Neural cell (in vitro differentiated cells): ENCODE measurements at regions not wholly inside any gene's neighbourhood (a gene's known extent, or its start where the extent isn't known, plus 50 kb on each side); places are given as distances from the start of the nearest gene placed in this dataset.

ENCODE experiments used
- H2AFZ ChIP-seq: fragments of 200-600, 300-800 bp; sonication (generic), shearing (Covaris generic); 2 replicates; pipeline ENCODE4 v1.6.0; 2014; ENCODE audit warnings: low read depth, mild to moderate bottlenecking, antibody characterized with exemption, low read length, moderate library complexity
- H3F3A ChIP-seq: fragments of 200-600 bp; shearing (Covaris generic); 2 replicates; pipeline ENCODE4 v1.6.1; 2016; ENCODE audit warnings: mild to moderate bottlenecking, moderate library complexity, mixed read lengths, antibody characterized with exemption, low read length; ENCODE audit not compliant: insufficient read depth, poor library complexity, severe bottlenecking
- H3K27ac ChIP-seq: fragments of 200-600, 300-800 bp; sonication (generic), shearing (Covaris generic); 2 replicates; pipeline ENCODE4 v1.5.1; 2014; ENCODE audit warnings: mild to moderate bottlenecking, low read length, moderate library complexity
- H3K27me3 ChIP-seq: fragments of 300-800, 200-600 bp; sonication (generic), shearing (Covaris generic); 2 replicates; pipeline ENCODE4 v1.6.0; 2014; ENCODE audit warnings: mild to moderate bottlenecking, low read depth, low read length, moderate library complexity; ENCODE audit not compliant: insufficient read depth
- H3K36me3 ChIP-seq: fragments of 300-800, 200-600 bp; sonication (generic), shearing (Covaris generic); 2 replicates; pipeline ENCODE4 v1.5.1; 2014; ENCODE audit warnings: mild to moderate bottlenecking, antibody characterized with exemption, low read length, moderate library complexity; ENCODE audit not compliant: insufficient read depth
- H3K4me2 ChIP-seq: fragments of 300-800, 200-600 bp; sonication (generic), shearing (Covaris generic); 2 replicates; pipeline ENCODE4 v1.6.0; 2014; ENCODE audit warnings: mild to moderate bottlenecking, low read length
- H3K4me3 ChIP-seq: fragments of 300-800, 200-600 bp; sonication (generic), shearing (Covaris generic); 2 replicates; pipeline ENCODE4 v1.5.1; 2014; ENCODE audit warnings: mild to moderate bottlenecking, low read length, moderate library complexity
- H3K79me2 ChIP-seq: fragments of 200-600 bp; shearing (Covaris generic); replicated peaks from 2 replicates; pipeline ENCODE4 v1.6.0; 2014; ENCODE audit warnings: mild to moderate bottlenecking, low read length, moderate library complexity; ENCODE audit not compliant: insufficient read depth
- H3K9ac ChIP-seq: fragments of 300-800, 200-600 bp; sonication (generic), shearing (Covaris generic); 2 replicates; pipeline ENCODE4 v1.6.1; 2016; ENCODE audit warnings: mild to moderate bottlenecking, low read length, mixed read lengths
- H3K9me2 ChIP-seq: fragments of 200-600 bp; shearing (Covaris generic); 2 replicates; pipeline ENCODE4 v1.6.1; 2016; ENCODE audit warnings: mild to moderate bottlenecking, low read length, mixed read lengths; ENCODE audit not compliant: insufficient read depth
- H3K9me3 ChIP-seq: fragments of 200-600, 300-800 bp; sonication (generic), shearing (Covaris generic); 2 replicates; pipeline ENCODE4 v1.6.1; 2016; ENCODE audit warnings: mild to moderate bottlenecking, mixed run types, low read length, moderate library complexity, mixed read lengths
- H4K20me1 ChIP-seq: fragments of 200-600 bp; shearing (Covaris generic); 2 replicates; pipeline ENCODE4 v1.6.1; 2016; ENCODE audit warnings: mild to moderate bottlenecking, mixed run types; ENCODE audit not compliant: insufficient read depth
- EP300 ChIP-seq: fragments of 450-650 bp; conservative IDR thresholded peaks from 2 replicates; pipeline ENCODE4 v1.6.1; 2014; ENCODE audit warnings: antibody characterized with exemption, mild to moderate bottlenecking, moderate library complexity; ENCODE audit not compliant: poor library complexity, severe bottlenecking
- EZH2 ChIP-seq: fragments of 200-600, 300-800 bp; shearing (Covaris generic), sonication (generic); IDR thresholded peaks from 2 replicates; pipeline ENCODE4 v1.6.1; 2014; ENCODE audit warnings: antibody characterized with exemption, low read length, borderline replicate concordance, mild to moderate bottlenecking; ENCODE audit not compliant: insufficient read depth, poor library complexity, severe bottlenecking
- MXI1 ChIP-seq: fragments of 450-650 bp; conservative IDR thresholded peaks from 2 replicates; pipeline ENCODE4 v1.6.1; 2014; ENCODE audit warnings: antibody characterized with exemption, mild to moderate bottlenecking; ENCODE audit not compliant: poor library complexity, severe bottlenecking
- POLR2AphosphoS5 ChIP-seq: IDR thresholded peaks from 2 replicates; pipeline ENCODE4 v1.6.1; 2012
- RAD21 ChIP-seq: fragments of 450-650 bp; conservative IDR thresholded peaks from 2 replicates; pipeline ENCODE4 v1.6.1; 2014; ENCODE audit warnings: antibody characterized with exemption, mild to moderate bottlenecking, moderate library complexity
- SMC3 ChIP-seq: fragments of 450-650 bp; conservative IDR thresholded peaks from 2 replicates; pipeline ENCODE4 v1.6.1; 2014; ENCODE audit warnings: antibody characterized with exemption, mild to moderate bottlenecking, moderate library complexity; ENCODE audit not compliant: poor library complexity
- TAF1 ChIP-seq: IDR thresholded peaks from 2 replicates; pipeline ENCODE4 v1.6.1; 2012; ENCODE audit warnings: low read depth
- TF ChIP-seq, protein P1 (sequence below): IDR thresholded peaks from 2 replicates; pipeline ENCODE4 v1.6.1; 2012; ENCODE audit warnings: borderline replicate concordance
- TF ChIP-seq, protein P2 (sequence below): fragments of 450-650 bp; IDR thresholded peaks from 2 replicates; pipeline ENCODE4 v1.5.1; 2014; ENCODE audit warnings: antibody characterized with exemption, mild to moderate bottlenecking, moderate library complexity; ENCODE audit not compliant: poor library complexity, severe bottlenecking

DNA sequence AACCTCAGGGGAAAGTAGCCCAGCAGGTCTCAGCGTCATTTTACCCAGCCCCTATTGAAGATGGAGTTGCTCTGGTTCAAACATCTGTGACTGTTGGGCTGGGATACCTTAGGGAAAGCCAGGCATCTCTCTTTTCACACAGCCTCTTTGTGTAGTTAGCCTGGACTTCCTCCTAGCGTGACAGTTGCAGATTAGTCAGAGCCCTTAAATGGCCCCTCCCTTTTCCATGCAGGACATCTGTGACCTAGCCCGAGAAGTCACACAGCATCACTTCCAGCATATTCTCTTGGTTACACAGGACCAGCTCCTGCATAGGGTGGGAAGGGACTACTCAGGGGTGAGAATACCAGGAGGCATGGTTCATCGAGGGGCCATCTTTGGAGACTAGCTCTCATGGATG is 375.0 kb upstream of the RBFOX1 start:
- no peak overlapping the region for H3K4me3 ChIP-seq
- no peaks in the 10 kb centered on the region for H3K79me2 ChIP-seq
- no peak overlapping the region for H2AFZ ChIP-seq
- TF ChIP-seq MXI1 (no peak), POLR2AphosphoS5 (no peak), TAF1 (no peak), EP300 (no peak), SMC3 (no peak), EZH2 (no peak), RAD21 (no peak)
- TF ChIP-seq, protein P1, sequence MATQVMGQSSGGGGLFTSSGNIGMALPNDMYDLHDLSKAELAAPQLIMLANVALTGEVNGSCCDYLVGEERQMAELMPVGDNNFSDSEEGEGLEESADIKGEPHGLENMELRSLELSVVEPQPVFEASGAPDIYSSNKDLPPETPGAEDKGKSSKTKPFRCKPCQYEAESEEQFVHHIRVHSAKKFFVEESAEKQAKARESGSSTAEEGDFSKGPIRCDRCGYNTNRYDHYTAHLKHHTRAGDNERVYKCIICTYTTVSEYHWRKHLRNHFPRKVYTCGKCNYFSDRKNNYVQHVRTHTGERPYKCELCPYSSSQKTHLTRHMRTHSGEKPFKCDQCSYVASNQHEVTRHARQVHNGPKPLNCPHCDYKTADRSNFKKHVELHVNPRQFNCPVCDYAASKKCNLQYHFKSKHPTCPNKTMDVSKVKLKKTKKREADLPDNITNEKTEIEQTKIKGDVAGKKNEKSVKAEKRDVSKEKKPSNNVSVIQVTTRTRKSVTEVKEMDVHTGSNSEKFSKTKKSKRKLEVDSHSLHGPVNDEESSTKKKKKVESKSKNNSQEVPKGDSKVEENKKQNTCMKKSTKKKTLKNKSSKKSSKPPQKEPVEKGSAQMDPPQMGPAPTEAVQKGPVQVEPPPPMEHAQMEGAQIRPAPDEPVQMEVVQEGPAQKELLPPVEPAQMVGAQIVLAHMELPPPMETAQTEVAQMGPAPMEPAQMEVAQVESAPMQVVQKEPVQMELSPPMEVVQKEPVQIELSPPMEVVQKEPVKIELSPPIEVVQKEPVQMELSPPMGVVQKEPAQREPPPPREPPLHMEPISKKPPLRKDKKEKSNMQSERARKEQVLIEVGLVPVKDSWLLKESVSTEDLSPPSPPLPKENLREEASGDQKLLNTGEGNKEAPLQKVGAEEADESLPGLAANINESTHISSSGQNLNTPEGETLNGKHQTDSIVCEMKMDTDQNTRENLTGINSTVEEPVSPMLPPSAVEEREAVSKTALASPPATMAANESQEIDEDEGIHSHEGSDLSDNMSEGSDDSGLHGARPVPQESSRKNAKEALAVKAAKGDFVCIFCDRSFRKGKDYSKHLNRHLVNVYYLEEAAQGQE: no peak
- TF ChIP-seq, protein P2, sequence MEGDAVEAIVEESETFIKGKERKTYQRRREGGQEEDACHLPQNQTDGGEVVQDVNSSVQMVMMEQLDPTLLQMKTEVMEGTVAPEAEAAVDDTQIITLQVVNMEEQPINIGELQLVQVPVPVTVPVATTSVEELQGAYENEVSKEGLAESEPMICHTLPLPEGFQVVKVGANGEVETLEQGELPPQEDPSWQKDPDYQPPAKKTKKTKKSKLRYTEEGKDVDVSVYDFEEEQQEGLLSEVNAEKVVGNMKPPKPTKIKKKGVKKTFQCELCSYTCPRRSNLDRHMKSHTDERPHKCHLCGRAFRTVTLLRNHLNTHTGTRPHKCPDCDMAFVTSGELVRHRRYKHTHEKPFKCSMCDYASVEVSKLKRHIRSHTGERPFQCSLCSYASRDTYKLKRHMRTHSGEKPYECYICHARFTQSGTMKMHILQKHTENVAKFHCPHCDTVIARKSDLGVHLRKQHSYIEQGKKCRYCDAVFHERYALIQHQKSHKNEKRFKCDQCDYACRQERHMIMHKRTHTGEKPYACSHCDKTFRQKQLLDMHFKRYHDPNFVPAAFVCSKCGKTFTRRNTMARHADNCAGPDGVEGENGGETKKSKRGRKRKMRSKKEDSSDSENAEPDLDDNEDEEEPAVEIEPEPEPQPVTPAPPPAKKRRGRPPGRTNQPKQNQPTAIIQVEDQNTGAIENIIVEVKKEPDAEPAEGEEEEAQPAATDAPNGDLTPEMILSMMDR: no peak
- H3K36me3 ChIP-seq: no peaks in the 10 kb centered on the region
- H3K27ac ChIP-seq: no peak overlapping the region
- no peaks in the 10 kb centered on the region for H3F3A ChIP-seq
- H3K9me3 ChIP-seq: no peaks in the 10 kb centered on the region
- H3K9me2 ChIP-seq: no peaks in the 10 kb centered on the region
- no peak overlapping the region for H3K9ac ChIP-seq
- no peak overlapping the region for H3K4me2 ChIP-seq
- no peaks in the 10 kb centered on the region for H4K20me1 ChIP-seq
- no peaks in the 10 kb centered on the region for H3K27me3 ChIP-seq

DNA sequence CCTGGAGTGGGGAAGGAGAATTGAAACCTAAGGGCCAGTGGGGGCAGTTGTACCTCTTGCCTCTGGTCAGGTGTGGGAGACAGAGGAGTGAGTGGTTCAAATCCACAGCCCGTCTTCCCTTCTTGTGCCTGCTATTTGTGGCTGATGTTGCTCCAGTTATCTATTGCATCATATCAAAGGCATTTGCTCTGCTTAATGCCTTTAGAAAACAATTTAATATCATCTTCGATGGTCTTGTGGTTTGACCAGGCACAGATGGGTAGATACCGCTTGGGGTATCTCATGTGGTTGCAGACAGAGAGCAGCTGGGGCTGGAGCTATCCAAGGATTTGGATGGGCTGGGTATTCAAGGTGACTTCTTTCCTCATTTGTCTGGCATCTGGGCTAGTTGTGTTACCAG is 376.1 kb upstream of the RBFOX1 start:
- Histone ChIP-seq H3K9me3 (no peaks in the 10 kb centered on the region), H3K27me3 (no peaks in the 10 kb centered on the region), H3K9me2 (no peaks in the 10 kb centered on the region), H2AFZ (no peak overlapping the region), H3K79me2 (no peaks in the 10 kb centered on the region), H3K9ac (no peak overlapping the region), H3K27ac (no peak overlapping the region), H3K36me3 (no peaks in the 10 kb centered on the region), H3F3A (no peaks in the 10 kb centered on the region), H3K4me3 (no peak overlapping the region), H4K20me1 (no peaks in the 10 kb centered on the region), H3K4me2 (no peak overlapping the region)
- no peak for TF ChIP-seq MXI1
- no peak for TF ChIP-seq POLR2AphosphoS5
- TF ChIP-seq, protein P1: no peak
- no peak for TF ChIP-seq TAF1
